Ishikawa (cell line): ENCODE measurements at regions not wholly inside any gene's neighbourhood (a gene's known extent, or its start where the extent isn't known, plus 50 kb on each side); places are given as distances from the start of the nearest gene placed in this dataset.

Experiments used
- EP300 ChIP-seq: IDR thresholded peaks from 2 replicates; pipeline ENCODE4 v1.6.1; 2012; ENCODE audit warnings: borderline replicate concordance
- RAD21 ChIP-seq: IDR thresholded peaks from 2 replicates; pipeline ENCODE4 v1.6.1; 2012; ENCODE audit warnings: low read depth
- TEAD4 ChIP-seq: IDR thresholded peaks from 2 replicates; pipeline ENCODE4 v1.6.1; 2012
- YY1 ChIP-seq: IDR thresholded peaks from 2 replicates; pipeline ENCODE4 v1.6.1; 2012; ENCODE audit warnings: low read depth
- TF ChIP-seq, protein P1 (sequence below): IDR thresholded peaks from 2 replicates; pipeline ENCODE4 v1.6.1; 2012; ENCODE audit warnings: low read depth, mild to moderate bottlenecking

DNA sequence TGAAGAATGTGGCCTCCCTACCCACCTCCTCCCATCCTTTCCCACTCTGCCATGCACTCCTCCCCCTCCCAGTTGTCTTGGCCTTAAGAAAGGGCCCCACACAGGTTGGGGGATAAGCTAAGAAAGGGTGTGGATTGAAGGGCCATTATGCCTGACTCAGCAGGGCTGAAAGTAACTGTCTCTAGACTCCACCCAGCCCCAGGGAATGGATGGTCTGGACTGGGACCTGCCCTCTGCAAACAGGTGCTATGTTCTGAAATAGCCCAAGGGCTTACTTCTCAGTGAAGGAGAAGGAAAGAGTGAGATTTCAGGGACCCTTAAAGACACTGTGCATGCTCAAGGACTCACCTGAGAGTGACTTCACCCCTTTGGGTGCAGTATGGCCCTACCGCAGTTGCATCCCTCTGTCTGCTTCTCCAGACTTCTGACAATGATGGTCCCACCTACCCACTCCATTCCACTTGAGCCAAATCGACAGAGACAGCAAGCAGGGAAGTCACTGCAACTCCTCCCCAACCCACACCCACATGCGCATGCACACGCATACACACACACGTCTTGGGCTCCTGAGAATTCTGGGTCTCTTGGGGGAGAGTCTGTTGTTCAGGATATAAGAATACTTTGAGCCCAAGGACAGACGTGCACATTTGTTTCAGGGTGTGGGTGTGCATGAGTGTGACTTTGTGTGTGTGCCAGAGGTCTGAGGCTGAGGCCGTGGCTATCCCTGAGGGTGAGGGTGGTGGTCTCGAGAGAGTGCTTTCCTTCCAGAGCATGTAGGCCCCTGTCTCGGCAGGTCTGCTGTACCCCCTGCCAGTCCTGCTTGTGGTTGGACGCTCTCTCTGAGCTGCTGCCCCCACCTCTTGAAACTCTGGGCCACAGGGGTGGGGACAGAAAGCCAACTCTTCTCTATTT lies 231.9 kb downstream of the PTPRU start:
- TF ChIP-seq TEAD4 = no peak
- TF ChIP-seq, protein P1, sequence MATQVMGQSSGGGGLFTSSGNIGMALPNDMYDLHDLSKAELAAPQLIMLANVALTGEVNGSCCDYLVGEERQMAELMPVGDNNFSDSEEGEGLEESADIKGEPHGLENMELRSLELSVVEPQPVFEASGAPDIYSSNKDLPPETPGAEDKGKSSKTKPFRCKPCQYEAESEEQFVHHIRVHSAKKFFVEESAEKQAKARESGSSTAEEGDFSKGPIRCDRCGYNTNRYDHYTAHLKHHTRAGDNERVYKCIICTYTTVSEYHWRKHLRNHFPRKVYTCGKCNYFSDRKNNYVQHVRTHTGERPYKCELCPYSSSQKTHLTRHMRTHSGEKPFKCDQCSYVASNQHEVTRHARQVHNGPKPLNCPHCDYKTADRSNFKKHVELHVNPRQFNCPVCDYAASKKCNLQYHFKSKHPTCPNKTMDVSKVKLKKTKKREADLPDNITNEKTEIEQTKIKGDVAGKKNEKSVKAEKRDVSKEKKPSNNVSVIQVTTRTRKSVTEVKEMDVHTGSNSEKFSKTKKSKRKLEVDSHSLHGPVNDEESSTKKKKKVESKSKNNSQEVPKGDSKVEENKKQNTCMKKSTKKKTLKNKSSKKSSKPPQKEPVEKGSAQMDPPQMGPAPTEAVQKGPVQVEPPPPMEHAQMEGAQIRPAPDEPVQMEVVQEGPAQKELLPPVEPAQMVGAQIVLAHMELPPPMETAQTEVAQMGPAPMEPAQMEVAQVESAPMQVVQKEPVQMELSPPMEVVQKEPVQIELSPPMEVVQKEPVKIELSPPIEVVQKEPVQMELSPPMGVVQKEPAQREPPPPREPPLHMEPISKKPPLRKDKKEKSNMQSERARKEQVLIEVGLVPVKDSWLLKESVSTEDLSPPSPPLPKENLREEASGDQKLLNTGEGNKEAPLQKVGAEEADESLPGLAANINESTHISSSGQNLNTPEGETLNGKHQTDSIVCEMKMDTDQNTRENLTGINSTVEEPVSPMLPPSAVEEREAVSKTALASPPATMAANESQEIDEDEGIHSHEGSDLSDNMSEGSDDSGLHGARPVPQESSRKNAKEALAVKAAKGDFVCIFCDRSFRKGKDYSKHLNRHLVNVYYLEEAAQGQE = no peak
- no peak for TF ChIP-seq RAD21
- TF ChIP-seq YY1 = no peak
- TF ChIP-seq EP300 = no peak
